Vagina (tissue), 2 donors: ENCODE measurements at regions not wholly inside any gene's neighbourhood (a gene's known extent, or its start where the extent isn't known, plus 50 kb on each side); places are given as distances from the start of the nearest gene placed in this dataset.

Source experiments
- POLR2A ChIP-seq, 2 donors: fragments of 450-650 bp; IDR thresholded peaks; one replicate each; pipeline ENCODE4 v1.6.1; 2017; ENCODE audit warnings: antibody characterized with exemption in 2 of 2, mild to moderate bottlenecking in 2 of 2, moderate library complexity in 2 of 2
- POLR2AphosphoS5 ChIP-seq, 2 donors: sonication (generic); formaldehyde crosslinking; IDR thresholded peaks; one replicate each; pipeline ENCODE4 v1.9.0; 2017; ENCODE audit warnings: antibody characterized with exemption in 2 of 2, mild to moderate bottlenecking in 2 of 2, low read depth in 1 of 2; ENCODE audit not compliant: insufficient read depth in 1 of 2
- TF ChIP-seq, protein P1 (sequence below), 3 experiments: fragments of 450-650 bp in 2 of 3; fragments of 200-600 bp in 1 of 3; sonication (generic) in 1 of 3; IDR thresholded peaks; one replicate each; pipeline ENCODE4 v1.5.1; 2017 to 2019; ENCODE audit warnings: antibody characterized with exemption in 3 of 3, mild to moderate bottlenecking in 2 of 3, moderate library complexity in 2 of 3

DNA sequence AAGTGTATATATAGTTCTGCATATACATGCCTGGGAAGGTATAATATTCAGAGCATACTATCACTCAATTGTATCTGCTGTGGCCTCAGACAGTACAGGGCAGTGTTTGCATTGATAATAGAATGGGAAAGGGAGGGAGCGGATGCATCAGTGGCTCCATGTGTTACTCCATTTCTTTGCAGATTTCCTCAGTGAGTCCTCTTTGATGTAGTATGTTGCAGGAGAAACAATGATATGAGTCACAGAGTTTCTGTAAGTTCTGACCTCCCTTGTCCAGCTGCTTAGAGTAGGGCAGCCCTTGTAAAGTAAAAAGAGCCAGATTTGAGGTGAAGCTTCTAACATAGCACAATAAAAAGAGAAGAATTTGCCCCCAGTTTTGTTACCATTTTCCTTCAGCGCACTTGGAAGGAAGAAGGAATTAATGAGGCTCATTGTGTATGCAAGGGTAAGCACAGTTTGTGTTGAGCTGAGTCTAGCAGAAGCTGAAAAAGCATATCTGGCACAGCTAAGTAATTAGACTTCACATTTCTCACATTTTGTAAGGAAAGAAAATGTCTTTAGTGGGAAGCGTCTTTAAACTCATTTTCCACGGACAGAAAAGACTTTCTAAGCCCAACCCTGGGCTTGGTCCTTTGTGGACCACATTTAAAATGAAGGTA, 555.8 kb upstream of the IL12A start:
- TF ChIP-seq, protein P1, sequence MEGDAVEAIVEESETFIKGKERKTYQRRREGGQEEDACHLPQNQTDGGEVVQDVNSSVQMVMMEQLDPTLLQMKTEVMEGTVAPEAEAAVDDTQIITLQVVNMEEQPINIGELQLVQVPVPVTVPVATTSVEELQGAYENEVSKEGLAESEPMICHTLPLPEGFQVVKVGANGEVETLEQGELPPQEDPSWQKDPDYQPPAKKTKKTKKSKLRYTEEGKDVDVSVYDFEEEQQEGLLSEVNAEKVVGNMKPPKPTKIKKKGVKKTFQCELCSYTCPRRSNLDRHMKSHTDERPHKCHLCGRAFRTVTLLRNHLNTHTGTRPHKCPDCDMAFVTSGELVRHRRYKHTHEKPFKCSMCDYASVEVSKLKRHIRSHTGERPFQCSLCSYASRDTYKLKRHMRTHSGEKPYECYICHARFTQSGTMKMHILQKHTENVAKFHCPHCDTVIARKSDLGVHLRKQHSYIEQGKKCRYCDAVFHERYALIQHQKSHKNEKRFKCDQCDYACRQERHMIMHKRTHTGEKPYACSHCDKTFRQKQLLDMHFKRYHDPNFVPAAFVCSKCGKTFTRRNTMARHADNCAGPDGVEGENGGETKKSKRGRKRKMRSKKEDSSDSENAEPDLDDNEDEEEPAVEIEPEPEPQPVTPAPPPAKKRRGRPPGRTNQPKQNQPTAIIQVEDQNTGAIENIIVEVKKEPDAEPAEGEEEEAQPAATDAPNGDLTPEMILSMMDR (IDR thresholded peaks at IDR 0.05) = no peak
- no peak for TF ChIP-seq POLR2AphosphoS5 (IDR thresholded peaks at IDR 0.05; ENCODE audit: insufficient read depth in 1 of 2, low read depth in 1 of 2)
- no peak for TF ChIP-seq POLR2A (IDR thresholded peaks at IDR 0.05)
